HG02588 (cell line): ENCODE measurements at regions not wholly inside any gene's neighbourhood (a gene's known extent, or its start where the extent isn't known, plus 50 kb on each side); places are given as distances from the start of the nearest gene placed in this dataset.
"Not testable (repeated sequence)": the region's sequence is repeated elsewhere in the genome, so short reads cannot be mapped to it uniquely, and the experiment has no call there.

Source experiments
- ATAC-seq: cut with Tn5 transposase; IDR thresholded peaks from one replicate; pipeline ENCODE4 v1.9.1; 2021; ENCODE audit warnings: mild to moderate bottlenecking, moderate library complexity; ENCODE audit not compliant: unreplicated experiment

- no peak for ATAC-seq
Observed at GRCh38 chr6:137610702-137611101, 116.5 kb upstream of the OLIG3 start.

- ATAC-seq = no peak
Observed at GRCh38 chr6:137623293-137623692, 129.1 kb upstream of the OLIG3 start.

DNA sequence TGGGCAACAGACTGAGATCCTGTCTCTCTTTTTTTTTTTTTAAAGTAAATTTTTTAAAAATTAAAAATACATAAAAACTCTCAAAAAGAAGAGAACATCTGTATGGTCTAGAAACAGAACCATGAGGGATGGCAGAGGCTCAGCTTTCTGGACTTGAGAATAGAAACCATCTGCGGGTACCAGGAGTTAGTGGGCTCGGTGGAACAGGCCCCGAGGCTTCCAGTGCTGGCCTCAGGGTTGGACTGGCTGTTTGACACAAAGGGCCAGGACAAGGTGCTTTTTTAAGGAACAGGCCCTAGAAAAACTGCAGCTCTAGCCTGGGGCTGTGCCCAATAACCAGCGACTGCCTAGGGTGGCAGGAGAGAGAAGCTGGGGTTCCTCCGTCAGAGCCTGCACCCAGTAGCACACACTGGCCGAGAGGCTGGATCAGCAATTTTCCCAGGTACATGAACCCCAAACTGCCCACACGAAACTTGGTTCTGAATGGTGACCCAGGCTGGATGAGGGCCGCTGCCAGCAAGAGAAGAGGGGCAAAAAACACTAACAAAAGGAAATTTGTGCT, 131.0 kb upstream of the OLIG3 start:
- no peak for ATAC-seq

GRCh38 chr6:137625808-137626207, 131.6 kb upstream of the OLIG3 start:
- ATAC-seq = no peak

- no peak for ATAC-seq
Observed at GRCh38 chr6:137630666-137631065, 136.5 kb upstream of the OLIG3 start.

GRCh38 chr6:137631323-137631722, 137.1 kb upstream of the OLIG3 start:
- ATAC-seq = no peak

DNA sequence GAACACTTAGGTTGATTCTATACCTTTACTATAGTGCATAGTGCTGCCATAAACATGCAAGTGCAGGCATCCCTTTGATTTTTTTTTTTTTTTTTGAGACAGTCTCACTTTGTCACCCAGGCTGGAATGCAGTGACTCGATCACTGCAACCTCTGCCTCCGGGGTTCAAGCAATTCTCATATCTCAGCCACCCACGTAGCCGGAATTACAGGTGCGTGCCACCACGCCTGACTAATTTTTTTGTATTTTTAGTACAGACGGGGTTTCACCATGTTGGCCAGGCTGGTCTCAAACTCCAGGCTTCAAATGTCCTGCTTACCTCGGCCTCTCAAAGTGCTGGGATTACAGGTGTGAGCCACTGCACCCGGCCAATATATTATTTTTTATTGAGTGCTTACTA, 140.0 kb upstream of the OLIG3 start:
- ATAC-seq = not testable (repeated sequence)

DNA sequence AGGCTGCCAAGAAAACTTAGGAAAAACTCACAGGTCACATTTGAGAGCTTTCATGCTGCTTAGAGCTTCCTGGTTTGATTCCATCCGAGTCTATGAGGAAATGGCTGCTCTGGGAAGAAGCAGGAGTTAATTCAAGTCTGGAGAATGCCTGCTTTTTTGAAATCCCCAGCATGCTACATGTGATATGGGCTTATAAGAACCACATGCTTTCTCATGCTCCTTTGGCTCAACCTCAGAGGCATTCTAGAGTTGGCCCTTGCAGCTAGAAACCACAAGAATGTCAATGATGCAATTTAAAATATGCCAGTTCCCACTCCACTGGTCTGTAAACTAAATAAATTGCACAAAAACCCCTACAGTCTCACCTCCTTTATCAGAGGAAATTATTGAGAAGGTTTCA, 142.9 kb upstream of the OLIG3 start:
- no peak for ATAC-seq

- ATAC-seq = no peak
Observed at GRCh38 chr6:137638926-137639706, 144.9 kb upstream of the OLIG3 start.

DNA sequence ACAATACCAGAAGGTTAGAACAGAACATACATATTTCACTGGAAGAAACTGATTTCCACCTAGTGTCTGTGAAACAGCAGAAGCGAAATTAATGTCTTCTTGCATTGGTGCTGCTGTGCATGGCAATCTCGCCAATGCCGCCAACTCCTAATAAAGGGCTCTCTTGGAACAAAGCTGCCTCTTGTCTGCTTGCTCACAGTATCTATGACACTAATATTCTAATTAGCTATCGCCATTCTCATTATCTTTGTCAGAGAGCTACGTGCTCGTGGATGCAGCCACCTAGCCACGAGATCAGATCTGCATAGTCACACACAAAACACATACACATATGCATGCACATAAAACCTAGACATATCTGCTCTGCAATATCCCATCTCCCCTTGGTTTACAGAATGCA, 145.9 kb upstream of the OLIG3 start:
- no peak for ATAC-seq

DNA sequence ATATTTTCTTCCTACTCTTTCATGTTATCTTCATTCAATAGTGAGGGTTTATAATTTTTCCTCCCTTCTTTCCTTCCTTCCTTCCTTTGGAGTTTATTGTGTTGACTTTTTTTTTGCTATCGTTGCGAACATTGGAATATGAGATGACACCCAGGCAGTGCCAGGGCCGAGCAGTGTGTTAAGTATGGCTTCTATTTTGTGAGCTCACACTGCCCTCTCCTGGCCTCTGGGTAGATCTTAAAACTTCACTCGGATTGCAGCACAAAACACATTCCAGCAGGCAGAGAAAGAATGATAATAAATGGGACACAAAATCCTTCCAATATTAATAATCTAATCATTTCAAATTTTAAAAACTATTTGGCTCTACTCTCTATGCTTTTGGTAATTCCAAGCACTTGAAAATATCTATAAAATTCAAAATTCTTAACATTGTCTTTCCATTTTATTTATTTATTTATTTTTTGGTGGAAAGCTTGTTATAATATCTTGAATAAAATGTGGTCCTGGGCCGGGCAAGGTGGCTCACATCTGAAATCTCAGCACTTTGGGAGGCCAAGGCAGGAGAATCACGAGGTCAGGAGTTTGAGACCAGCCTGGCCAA, 147.4 kb upstream of the OLIG3 start:
- ATAC-seq = peak; percentile 48

GRCh38 chr6:137643210-137643609, 149.0 kb upstream of the OLIG3 start:
- not testable (repeated sequence) for ATAC-seq

GRCh38 chr6:137643644-137644043, 149.4 kb upstream of the OLIG3 start:
- ATAC-seq = not testable (repeated sequence)

DNA sequence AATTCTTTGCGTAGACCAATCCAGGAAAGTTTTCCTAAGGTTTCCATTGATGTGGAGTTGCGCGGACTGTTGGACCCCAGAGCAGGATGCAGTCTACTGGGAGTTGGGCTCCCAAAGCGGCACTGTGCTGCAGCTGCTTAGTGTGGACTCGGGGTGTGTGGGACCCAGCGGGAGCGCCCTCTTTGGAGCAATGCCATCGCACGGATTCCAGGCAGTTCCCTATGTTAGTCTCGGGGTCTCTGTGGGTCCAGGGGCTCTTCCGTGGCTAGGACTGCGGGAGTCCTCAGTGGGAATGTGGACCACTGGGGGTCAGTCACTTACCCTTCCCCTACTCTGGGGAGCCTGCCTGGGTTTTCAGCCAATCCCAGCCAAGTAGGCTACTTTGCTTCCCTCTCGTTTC, 151.7 kb upstream of the OLIG3 start:
- no peak for ATAC-seq

- ATAC-seq = no peak
Observed at GRCh38 chr6:137646484-137646883, 152.3 kb upstream of the OLIG3 start.

GRCh38 chr6:137647762-137648447, 153.7 kb upstream of the OLIG3 start:
- ATAC-seq = peak; percentile 51

DNA sequence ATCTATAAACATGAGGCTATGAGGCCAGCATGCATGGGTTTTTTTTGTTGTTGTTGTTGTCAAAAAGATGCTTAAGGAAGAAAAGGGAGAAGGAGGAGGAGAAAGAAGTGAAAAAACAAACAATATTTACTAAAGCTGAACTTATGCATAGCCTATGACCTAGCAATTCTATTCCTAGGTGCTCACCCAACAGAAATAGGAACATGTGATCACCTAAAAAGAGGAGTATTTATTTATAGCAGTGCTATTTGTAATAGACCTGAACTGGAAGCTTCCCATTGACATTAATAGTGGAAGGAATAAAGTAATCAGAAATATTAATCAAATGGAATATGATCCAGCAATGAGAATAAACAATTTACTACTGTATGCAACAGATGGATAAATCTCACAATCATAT, 156.5 kb upstream of the OLIG3 start:
- ATAC-seq = no peak

- no peak for ATAC-seq
Observed at GRCh38 chr6:137651178-137651577, 157.0 kb upstream of the OLIG3 start.

GRCh38 chr6:137651591-137652335, 157.6 kb upstream of the OLIG3 start:
- ATAC-seq = no peak

- no peak for ATAC-seq
Observed at GRCh38 chr6:137652961-137653705, 158.9 kb upstream of the OLIG3 start.
